ENCODE measurements at regions not wholly inside any gene's neighbourhood (a gene's known extent, or its start where the extent isn't known, plus 50 kb on each side); places are given as distances from the start of the nearest gene placed in this dataset.

- no peaks in the 10 kb centered on the region for H4K20me1 ChIP-seq (ENCODE audit: control insufficient read depth, insufficient read depth, insufficient read length)
- no peak overlapping the region for H3K4me3 Mint-ChIP-seq
- H2AFZ ChIP-seq (ENCODE audit: low read length) = no peak overlapping the region
- no peak for DNase-seq
- no peak overlapping the region for H3K18ac ChIP-seq (ENCODE audit: insufficient read length, low read depth, low read length)
- H3K4ac ChIP-seq (ENCODE audit: low read depth, low read length) = no peak overlapping the region
- no peak overlapping the region for H2BK15ac ChIP-seq (ENCODE audit: low read depth, low read length)
- no peak overlapping the region for H3K27ac Mint-ChIP-seq
- no peaks in the 10 kb centered on the region for H3K79me2 ChIP-seq (ENCODE audit: insufficient read depth, low read length)
- H3K9ac ChIP-seq (ENCODE audit: extremely low read depth, insufficient read length, low read length) = no peak overlapping the region
- H3K4me2 ChIP-seq (ENCODE audit: insufficient read depth, insufficient read length, low read length) = no peak overlapping the region
- no peak overlapping the region for H3K27ac ChIP-seq (ENCODE audit: insufficient read length, low read depth, low read length)
- no peak overlapping the region for H2BK20ac ChIP-seq (ENCODE audit: low read depth, low read length, poor library complexity, severe bottlenecking)
- peaks cover 0 to 17% of the 10 kb centered on the region in 2 experiments; a peak in 3 of 4 replicates for H3K4me1 Mint-ChIP-seq
- no peak overlapping the region for H3K23ac ChIP-seq (ENCODE audit: insufficient read length, low read depth, low read length)
- no peaks in the 10 kb centered on the region for H3K23me2 ChIP-seq (ENCODE audit: insufficient read length, low read depth, low read length, poor library complexity, severe bottlenecking)
- no peaks in the 10 kb centered on the region; the same call in 1 of the 2 replicates for H3K4me1 ChIP-seq (ENCODE audit: insufficient read depth, low read length)
- no peaks in the 10 kb centered on the region for H3K27me3 Mint-ChIP-seq (ENCODE audit: low read depth)
- H2AK5ac ChIP-seq (ENCODE audit: insufficient read length, low read length) = no peak overlapping the region
- no peak for TF ChIP-seq CTCF (conservative IDR thresholded peaks at IDR 0.05)
- H3K27me3 ChIP-seq (ENCODE audit: insufficient read depth, low read length) = no peaks in the 10 kb centered on the region
- no peak overlapping the region for H3K14ac ChIP-seq (ENCODE audit: insufficient read depth, low read length)
- no peak overlapping the region for H4K8ac ChIP-seq (replicated peaks; ENCODE audit: insufficient read length, low read depth, low read length)
- no peak overlapping the region for H3T11ph ChIP-seq (ENCODE audit: low read length)
- H3K79me1 ChIP-seq (ENCODE audit: insufficient read depth, low read depth, low read length, poor library complexity, severe bottlenecking) = no peaks in the 10 kb centered on the region
- WGBS (ENCODE audit: extremely low coverage, insufficient read length, low lambda C conversion rate) = no CpG with 5 or more reads among the region's 1 CpG
- H2BK120ac ChIP-seq (ENCODE audit: low read depth, low read length, poor library complexity, severe bottlenecking) = no peak overlapping the region
- no peak overlapping the region for H2BK5ac ChIP-seq (ENCODE audit: insufficient read length, low read length)
- H3K36me3 Mint-ChIP-seq (ENCODE audit: insufficient read depth in 1 of 3, low read depth in 3 of 3) = peaks cover 0 to 59% (median 0%) of the 10 kb centered on the region in 3 experiments; a peak in 4 of 7 replicates
- H3K56ac ChIP-seq (ENCODE audit: insufficient read length, low read depth, low read length) = no peak overlapping the region
- no peak overlapping the region for H2BK12ac ChIP-seq (ENCODE audit: insufficient read length, low read depth, low read length)
- H3K9me3 ChIP-seq (ENCODE audit: control insufficient read depth, low read depth, low read length) = peaks cover 3% of the 10 kb centered on the region
- no peak overlapping the region for H4K91ac ChIP-seq (ENCODE audit: insufficient read length, low read depth, low read length)
- peaks cover 3 to 4% of the 10 kb centered on the region in 2 experiments; a peak in 3 of 5 replicates for H3K9me3 Mint-ChIP-seq
- no peak overlapping the region for H4K5ac ChIP-seq (ENCODE audit: insufficient read length, low read depth, low read length)
Observed at GRCh38 chr5:18601185-18601584, 966.9 kb downstream of the TAF11L14 start.

Data from H9 (cell line).